ENCODE measurements at regions not wholly inside any gene's neighbourhood (a gene's known extent, or its start where the extent isn't known, plus 50 kb on each side); places are given as distances from the start of the nearest gene placed in this dataset.
A peak's percentile ranks its signal among the peaks of the same experiment; 100 is the strongest.
"Not testable (repeated sequence)": the region's sequence is repeated elsewhere in the genome, so short reads cannot be mapped to it uniquely, and the experiment has no call there.

DNA sequence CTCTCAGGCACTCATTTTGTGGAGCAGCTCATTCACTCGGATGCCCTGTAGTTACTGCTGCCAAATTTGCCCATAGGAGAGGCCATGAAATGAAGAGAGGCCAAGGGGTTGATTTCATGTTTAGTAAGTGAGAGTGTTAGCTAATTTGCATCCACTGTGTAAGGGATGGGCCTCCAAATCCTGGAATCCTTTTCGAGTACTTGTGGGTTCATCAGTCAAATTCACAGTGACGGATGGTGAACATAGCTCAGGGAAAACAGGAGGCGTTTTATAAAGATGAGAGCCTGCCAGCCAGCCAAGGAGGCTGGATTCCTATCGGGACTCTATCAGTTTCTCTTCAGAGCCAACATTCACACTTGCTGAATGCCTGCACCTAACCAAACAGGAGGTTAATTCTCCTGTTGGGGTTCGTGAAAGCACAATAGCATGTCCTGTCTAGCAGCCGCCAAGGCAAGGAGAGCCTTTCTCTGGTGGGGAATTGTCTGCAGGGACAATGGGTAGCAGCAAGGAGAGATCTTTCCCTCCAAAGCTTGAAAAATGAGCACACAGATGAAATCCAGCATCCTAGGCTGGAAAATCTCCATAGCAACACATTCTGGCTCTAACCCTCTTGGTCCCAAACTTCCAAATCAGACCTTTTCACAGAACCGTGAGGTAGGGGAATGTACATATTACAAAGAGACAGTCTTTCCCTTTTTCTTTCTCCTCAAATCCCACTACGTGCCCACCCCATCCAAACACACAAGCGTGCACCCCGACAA, 231.4 kb upstream of the ECI2 start:
- no peak for DNase-seq

DNA sequence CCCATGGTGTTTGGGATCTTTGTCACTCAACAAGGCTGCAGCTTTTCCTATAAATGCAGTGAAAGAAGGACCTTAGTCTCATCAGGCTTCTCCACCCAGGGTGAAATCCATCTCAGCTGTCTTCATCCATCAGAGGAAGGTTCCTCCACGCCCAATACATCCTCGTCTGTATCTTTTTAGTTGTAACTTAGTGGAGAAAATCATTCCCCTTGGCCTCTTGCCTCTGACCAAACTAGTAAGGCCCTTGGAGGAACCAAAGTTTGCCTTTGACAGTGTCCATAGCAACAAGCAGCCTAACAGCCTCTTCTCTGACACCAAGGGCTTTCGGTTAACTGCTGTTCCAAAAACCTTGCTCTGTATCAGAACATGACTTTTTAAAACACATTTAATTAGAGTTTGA, 230.3 kb upstream of the ECI2 start:
- DNase-seq, result no peak

DNA sequence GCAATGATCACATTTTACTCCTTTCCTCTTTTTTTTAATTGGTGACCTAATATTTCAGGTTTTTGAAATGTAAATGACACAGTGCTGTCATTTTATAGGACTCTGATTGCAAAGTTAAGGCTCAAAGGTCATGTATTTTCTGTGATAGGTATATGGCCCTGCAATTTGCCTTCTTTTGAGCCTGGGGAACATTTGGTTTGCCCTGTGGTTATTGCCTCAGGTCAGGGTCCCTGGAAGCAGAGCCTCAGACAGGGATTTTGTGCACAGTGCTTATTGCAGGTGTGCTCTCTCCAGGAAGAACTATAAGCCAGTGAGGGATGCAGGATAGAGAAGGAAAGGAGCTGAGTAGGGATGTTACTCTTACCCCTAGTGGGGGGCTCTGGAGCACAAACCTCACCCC, 229.3 kb upstream of the ECI2 start:
- DNase-seq, result no peak

DNA sequence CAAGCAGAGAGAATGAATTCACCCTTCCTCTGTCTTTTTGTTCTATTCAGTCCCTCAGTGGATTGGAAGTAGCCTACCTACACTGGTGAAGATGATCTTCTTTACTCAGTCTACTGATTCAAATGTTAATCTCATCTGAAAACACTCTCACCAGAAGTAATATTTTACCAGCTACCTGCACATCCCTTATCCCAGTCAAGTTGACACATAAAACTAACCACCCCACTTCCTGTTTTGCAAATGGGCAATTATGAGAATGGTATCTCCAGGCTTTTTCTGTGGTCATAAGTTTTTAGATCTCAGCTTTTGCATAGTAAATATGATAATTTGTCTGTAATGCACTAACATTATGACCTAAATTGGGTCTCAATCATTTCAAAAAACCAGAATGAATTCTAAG, 228.8 kb upstream of the ECI2 start:
- DNase-seq, result no peak

DNA sequence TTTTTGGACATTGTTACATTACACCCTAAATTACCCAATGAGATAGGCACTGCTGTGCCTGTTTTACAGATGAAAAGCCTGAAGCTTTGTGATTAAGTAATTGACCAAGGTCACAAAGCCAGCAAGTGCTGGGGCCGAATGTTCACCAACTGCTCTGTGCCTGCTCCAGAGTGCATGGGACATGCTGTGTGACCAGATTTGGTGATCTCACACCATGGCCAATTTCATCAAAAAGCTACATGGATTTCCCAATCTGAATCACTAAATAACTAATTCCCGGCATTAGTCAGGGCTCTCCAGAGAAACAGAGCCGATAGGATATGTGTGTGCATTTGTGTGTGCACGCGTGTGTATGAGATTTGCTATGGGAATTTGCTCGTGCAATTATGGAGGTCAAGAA, 228.3 kb upstream of the ECI2 start:
- no peak for DNase-seq

DNA sequence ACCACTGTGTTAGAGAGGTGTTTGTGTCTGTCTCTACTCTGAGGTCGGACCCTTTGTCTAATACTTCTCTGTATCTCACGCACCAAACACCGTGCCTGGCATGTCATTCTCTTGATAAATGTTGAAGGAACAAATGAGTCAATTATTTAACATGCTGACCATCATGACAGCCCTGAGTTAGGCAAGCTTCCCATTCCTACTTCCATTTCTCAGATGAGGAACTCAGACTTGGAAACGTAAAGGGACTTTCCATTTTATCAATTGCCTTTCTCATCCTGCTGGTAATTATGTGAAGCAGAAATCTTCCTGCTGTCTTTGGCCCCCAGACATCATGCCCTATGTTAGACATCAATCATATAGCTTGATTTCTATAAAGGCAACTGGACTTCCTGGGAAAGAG, 227.0 kb upstream of the ECI2 start:
- DNase-seq, result no peak

DNA sequence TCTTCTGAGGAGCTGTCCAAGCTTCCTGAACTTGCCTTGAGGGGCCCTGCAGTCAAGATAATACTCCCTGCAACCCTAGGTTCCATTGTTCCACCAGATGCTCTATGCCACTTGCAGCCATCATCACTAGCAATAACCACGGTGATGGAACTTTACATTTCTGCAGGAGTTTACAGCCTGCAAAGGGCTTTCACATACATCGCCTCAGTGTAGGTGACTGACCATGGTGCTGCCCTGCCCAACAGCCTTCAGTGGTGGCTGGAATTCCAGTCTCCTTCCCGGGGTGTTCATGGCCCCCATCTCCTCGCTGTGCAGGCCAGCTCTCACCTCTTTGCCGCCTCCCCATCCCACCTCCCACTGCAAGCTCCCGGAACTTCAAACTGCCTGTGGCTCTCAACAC, 225.5 kb upstream of the ECI2 start:
- no peak for DNase-seq

DNA sequence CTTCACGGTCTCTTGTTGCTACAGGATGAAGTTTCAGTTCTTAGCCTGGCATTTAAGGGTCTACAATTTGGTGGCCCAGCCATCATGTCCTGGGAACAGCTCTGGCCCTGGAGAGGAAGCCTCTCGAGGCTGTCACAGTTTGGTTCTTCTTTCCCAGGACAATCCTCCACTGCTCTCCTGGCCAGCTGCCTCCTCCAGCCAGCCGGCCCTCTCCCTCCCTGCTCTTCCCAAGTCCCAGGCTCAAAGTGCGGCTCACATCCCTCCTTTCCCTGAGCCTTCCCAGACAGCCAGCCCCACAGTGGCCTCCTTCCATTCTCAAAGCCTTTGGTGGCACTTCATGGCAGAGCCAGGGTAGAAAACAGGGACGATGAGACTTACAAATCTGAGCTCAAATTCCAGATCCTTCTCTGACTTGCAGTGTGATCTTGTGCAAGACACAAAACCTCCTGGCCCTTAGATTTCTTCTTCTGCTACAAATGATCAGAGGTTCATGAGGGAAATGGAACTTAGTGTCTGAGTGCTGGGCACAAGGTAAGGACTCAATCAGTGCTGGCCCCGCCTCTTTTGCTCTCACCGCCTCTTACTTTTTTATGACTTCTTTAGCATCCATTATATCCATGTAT, 223.8 kb upstream of the ECI2 start:
- DNase-seq, result no peak

DNA sequence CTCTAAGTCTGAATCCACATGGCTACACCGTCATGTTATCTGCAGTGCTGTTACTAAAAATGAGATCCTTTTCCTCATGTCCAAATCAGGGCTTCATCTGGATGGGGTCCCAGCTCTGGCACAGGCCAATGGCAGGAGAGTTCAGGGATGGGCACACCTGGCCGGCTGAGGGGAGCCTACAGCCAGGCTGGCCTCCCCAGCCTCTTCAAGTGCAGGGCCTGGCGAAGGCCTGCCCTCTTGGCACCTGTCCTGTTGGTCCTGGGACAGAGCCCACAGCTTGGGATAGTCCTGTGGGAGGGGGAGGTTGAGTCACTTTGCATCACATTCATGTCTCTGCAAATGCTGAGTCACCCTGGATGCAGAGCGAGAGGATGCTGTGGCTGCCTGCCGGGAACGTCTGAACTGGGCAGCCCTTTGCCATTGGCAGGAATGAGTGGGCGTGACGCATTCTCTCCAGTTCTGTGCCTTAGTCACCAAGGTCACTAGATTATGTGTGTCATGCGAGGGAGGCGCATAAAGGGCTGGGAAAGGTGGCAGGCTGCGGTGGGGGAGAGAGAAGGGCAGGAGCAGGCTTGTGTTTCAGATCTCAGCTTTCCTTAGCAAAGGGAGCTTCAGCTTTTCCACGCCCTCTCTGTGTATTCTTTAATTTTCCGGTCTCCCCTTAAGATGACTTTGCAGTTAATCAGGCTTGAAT, 223.2 kb upstream of the ECI2 start:
- DNase-seq, result peak; percentile 17

DNA sequence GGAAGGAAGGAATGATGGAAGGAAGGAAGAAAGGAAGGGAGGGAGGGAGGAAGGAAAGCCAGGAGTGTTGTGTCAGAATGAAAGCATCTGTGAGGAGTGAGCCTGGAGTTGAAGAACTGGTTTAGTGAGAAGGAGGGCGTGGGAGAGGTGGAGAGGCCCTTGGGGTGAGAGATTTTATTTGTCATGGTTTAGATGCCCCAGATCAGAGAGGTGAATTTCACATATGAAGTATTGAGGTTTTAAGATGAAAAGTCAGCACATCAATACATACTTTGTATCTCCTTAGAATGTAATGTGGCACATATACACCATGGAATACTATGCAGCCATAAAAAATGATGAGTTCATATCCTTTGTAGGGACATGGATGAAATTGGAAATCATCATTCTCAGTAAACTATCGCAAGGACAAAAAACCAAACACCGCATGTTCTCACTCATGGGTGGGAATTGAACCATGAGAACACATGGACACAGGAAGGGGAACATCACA, 222.3 kb upstream of the ECI2 start:
- not testable (repeated sequence) for DNase-seq

DNA sequence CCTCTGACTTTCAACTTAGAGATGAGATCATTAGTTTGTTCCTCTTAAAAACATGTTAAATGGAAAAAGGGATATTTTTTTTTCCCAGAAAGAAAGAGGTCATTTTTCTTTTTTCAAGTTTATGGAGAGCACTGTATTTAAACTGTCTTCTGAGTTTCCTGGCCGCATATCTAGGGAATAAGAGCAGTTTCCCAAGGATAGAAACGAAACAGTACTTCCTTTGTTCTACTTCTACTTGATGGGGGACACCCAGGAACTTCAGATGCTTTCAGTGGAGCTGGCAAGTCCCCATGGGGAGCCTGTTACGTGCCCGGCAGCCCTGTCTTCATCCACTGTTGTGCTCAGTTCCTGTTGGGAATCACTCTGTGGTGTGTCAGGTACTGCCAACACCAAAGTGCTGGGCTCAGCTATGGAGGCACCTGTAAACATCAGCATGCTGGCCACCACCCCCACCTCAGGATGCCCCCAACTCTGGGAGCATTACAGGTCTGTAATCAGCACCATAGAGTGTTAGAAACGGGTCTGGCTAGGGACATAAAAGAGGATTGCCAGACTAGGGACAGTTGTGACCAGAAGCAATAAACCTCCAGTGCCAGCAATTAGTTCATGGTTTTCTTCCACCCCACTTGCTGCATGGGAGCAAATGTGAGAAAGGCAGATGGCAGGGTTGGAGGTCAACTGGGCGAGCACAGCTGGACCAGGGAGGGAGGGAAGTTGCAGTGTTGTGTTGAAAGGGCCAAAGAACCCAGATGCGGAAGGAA, 221.7 kb upstream of the ECI2 start:
- no peak for DNase-seq

DNA sequence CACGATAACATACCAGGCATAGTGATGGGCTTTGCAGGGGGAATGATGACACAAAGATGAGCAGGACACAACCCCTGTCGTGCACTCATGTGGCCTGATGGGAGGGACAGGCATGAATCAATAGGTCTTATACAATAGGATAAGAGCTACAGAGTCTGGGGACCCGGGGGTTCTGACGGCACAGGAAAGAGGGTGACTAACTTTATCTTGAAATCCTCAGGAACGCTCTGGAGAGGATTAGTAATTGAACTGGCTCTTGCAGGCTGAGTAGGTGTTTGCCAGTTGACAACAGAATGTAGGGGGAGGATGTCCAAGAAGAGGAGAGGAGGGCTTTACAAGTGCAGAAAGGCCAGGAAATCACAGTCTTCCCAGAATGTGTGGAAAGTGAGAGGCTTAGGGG, 219.9 kb upstream of the ECI2 start:
- no peak for DNase-seq

DNA sequence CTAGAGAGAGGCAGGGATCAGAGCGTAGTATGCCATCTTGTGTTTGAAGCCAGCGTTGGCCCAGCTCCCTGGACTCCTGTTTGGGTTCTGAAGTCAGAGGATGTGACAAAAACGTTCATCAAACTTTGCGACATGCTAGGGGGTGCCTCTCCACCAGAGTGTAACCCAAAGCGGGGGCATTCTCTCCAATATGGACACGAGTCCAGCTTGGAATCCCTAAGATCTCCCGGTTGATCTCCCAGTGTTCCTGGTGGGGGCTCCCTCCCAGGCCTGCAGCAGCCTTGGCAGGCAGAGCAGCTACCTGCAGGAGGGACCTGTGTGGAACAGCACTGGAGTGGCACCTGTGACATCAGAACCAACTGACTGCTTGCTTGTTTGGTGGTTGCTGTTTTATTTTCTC, 218.8 kb upstream of the ECI2 start:
- DNase-seq, result no peak

DNA sequence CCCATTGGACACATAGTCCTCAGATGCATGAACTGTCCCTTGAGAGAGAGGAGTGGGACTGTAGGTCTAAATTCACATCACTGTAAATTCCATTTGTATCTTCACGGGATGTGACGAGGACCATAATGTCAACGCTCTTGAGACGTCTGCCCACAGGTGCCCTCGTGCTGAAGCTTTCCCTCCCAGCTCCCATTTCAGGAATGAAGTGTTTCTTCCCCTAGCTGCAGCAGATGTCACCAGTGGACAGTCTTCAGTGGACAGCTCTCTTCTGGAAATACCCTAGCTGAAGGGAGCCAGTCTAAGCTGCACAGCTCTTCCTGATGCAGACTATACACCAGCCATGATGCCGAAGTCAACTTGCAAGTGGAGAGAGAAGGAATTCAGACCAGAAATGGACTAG, 217.4 kb upstream of the ECI2 start:
- no peak for DNase-seq

DNA sequence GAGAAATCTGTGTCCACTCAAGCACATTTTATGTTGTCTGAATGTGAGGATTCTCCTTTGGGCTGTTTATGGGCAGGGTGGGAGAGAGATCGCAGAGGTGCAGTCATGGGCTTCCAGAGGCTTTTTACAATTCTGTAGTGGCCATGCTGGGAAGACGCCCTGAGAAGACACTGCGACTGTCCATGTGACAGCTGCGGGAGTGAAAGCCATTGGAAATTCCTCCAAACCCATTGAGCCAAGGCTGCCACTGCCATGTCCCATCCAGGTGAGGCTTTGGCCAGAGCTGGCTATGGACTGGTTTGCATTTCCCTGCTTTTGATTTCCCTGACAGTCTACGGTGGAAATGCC, 216.9 kb upstream of the ECI2 start:
- DNase-seq, result no peak

DNA sequence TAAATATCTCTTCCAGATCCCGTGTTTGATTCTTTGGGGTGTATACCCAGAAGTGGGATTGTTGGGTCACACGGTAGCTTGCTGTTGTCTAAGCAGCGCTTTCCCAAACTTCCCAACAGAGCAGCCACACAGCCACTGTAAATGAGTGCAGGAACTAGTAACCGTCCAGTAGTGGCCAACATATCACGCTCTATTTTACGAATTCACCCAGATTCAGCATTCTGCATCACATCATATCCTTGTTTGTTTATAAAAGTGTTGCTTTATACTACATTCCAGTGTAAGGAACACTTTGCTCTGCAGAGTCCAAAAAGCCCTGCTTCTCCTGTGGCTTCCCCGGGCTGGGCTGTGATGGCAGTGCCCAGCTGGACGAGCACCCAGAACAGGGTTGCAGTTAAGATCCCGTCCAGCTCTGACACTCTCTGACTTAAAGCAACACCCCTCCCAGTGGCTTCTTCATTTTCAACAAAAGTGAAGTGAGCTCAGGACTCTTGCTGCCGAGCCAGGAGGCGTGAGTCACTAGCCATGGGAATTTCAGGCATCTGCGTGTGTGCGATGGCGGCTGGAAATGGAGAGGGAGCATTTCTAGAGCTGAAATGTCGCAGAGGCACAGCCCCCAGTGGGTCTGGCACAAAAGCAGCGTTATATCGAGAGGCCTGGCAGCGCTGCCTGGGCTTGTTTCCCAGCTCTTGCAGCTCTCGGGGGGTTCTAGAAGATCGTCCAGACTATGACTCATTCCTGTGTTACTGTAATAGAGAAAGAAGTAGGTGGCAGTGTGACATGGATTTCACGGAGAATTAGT, 216.3 kb upstream of the ECI2 start:
- no peak for DNase-seq

DNA sequence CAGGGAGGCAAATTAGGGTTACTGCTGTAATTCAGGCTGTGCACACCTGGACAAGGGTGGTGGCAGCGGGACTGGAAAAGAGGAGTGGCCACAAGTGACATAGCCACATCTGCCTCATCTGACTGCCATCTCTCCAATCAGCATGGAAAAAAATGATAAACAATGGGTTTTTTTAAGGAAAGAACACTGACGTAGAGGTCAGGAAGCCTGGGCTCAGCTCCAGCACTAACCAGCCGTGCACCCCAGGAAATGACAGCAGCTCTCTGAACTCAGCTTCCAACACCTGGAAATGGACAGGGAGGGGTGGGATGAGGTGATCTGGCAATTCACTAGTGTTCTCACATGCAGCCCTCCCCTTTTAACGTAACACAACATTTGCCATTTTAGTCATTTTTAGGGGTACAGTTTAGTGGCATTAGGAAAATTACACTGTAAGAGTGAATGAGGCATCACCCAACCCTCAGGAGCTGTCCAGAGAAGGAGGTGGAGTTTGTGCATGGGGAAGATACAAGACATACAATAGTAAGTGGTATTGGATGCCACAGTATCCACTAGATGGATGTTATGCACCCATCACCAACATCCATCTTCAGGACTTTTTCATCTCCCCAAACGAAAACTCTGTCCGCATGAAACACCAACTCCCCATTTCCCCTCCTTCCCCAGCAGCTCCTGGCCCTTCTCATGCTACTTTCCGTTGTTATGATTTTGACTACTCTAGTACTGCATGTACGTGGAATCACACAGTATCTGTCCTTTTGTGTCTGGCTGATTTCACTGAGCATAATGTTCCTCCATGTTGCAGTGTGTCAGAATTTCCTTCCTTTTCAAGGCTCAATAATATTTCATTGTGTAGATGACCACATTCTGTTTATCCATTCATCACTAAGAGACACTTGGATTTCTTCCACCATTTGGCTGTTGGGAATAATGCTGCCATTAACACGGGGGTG, 215.5 kb upstream of the ECI2 start:
- no peak for DNase-seq

DNA sequence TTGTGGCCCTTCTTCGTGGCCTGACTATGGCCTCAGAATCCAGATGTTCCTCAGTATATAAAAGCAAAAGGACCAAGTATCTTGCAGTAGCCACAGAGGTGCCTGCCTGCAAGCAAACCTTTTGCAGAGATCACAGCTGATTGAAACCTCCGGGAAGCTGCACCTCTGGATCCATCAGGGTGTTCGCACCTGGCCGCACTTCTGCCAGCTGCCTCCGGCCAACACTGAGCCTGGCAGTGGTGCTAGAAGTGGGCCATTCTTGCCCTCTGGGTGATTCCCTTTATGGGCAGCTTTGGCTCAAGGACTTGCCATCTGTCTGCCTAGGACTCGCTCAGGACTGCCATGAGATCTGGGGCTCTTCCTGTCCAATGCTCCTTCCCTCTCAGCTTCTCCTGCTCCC, 214.6 kb upstream of the ECI2 start:
- DNase-seq, result no peak

DNA sequence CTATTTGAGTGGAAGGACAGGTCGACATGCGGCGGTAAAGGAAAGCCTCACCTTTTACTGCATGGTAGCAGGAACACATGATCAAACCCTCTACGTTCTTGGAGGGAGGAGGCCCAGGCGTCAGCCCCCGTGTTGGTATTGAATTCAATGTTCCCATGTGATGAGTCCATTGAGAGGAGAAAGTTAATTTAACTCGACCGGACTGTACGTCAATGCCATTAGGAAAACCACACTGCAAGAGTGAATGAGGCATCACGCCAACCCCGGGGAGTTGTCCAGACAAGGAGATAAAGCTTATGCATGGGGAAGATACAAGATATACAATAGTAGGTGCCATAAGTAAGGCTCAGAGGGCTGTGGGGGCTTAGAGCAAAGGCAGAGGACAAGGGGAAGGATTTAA, 213.9 kb upstream of the ECI2 start:
- no peak for DNase-seq

DNA sequence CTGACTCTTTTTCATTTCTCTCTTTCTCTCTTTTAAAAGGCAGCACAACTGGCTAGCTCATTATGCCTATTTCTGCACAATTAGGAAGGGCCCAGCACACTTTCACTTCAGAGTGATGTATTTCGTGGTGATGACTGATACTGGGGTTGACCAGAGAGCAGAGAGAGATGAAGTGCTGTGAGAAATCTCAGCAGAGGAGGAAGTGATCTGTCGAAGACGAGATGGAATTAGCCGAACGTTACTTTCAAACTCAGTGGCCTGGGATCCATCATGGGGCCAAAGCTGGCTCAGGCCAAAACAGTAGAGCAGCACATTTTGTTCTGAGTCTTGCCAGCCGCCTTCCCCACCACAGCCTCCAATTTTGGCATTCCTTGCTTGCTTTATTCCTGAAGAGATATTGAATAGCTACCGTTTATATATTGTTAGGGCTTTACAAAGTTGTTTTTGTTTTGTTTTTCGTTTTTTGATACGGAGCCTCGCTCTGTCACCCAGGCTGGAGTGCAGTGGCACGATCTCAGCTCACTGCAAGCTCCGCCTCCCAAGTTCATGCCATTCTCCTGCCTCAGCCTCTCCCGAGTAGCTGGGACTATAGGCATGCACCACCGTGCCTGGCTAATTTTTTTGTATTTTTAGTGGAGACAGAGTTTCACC, 213.2 kb upstream of the ECI2 start:
- no peak for DNase-seq

DNA sequence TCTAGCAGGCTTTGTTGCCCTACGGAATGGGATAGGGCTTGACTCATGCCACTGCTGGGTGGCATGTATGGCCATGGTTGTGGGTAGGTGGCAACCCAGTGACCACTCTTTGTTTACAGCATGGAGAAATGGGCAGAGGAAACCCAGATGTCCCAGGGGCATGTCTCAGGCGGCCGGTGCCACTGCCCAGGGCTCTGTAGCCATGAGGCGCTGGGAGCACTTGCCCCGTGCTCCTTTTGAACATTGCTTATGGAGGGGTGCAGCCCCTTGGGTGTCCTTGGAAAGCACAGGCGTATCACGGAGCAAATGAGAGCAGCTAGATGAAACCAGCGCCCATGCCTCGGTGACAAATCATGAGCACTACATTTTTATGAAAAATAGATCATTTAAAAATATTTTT, 212.5 kb upstream of the ECI2 start:
- DNase-seq, result no peak
